ENCODE measurements at regions not wholly inside any gene's neighbourhood (a gene's known extent, or its start where the extent isn't known, plus 50 kb on each side); places are given as distances from the start of the nearest gene placed in this dataset.

- no peak for DNase-seq (ENCODE audit: low read depth, low spot score)
These were observed 59.6 kb downstream of the OLIG3 start for GRCh38 chr6:137434640-137435039.

- DNase-seq (ENCODE audit: low read depth, low spot score) = no peak
These were observed 62.1 kb downstream of the OLIG3 start for GRCh38 chr6:137432054-137432611.

GRCh38 chr6:137430954-137431353 lies 63.2 kb downstream of the OLIG3 start:
- no peak for DNase-seq (ENCODE audit: low read depth, low spot score)

GRCh38 chr6:137427656-137428290 lies 66.4 kb downstream of the OLIG3 start:
- DNase-seq (ENCODE audit: low read depth, low spot score) = no peak

- no peak for DNase-seq (ENCODE audit: low read depth, low spot score)
These were observed 68.0 kb downstream of the OLIG3 start for GRCh38 chr6:137426007-137426689.

GRCh38 chr6:137424251-137424650 lies 69.9 kb downstream of the OLIG3 start:
- DNase-seq (ENCODE audit: low read depth, low spot score) = no peak

GRCh38 chr6:137423451-137424168 lies 70.6 kb downstream of the OLIG3 start:
- DNase-seq (ENCODE audit: low read depth, low spot score) = no peak

- DNase-seq (ENCODE audit: low read depth, low spot score) = no peak
These were observed 76.8 kb downstream of the OLIG3 start for GRCh38 chr6:137417396-137417795.

GRCh38 chr6:137416376-137417109 lies 77.7 kb downstream of the OLIG3 start:
- DNase-seq (ENCODE audit: low read depth, low spot score) = no peak

GRCh38 chr6:137415834-137416190 lies 78.4 kb downstream of the OLIG3 start:
- DNase-seq (ENCODE audit: low read depth, low spot score) = no peak

GRCh38 chr6:137415127-137415833 lies 78.9 kb downstream of the OLIG3 start:
- DNase-seq (ENCODE audit: low read depth, low spot score) = peak; percentile 47

- no peak for DNase-seq (ENCODE audit: low read depth, low spot score)
These were observed 79.6 kb downstream of the OLIG3 start for GRCh38 chr6:137414599-137414998.

GRCh38 chr6:137413482-137413881 lies 80.7 kb downstream of the OLIG3 start:
- DNase-seq (ENCODE audit: low read depth, low spot score) = no peak

GRCh38 chr6:137412562-137412961 lies 81.6 kb downstream of the OLIG3 start:
- DNase-seq (ENCODE audit: low read depth, low spot score) = no peak

- DNase-seq (ENCODE audit: low read depth, low spot score) = no peak
These were observed 84.9 kb downstream of the OLIG3 start for GRCh38 chr6:137409266-137409777.

GRCh38 chr6:137407816-137408215 lies 86.4 kb downstream of the OLIG3 start:
- no peak for DNase-seq (ENCODE audit: low read depth, low spot score)

- no peak for DNase-seq (ENCODE audit: low read depth, low spot score)
These were observed 88.4 kb downstream of the OLIG3 start for GRCh38 chr6:137405806-137406205.

GRCh38 chr6:137403855-137404254 lies 90.3 kb downstream of the OLIG3 start:
- no peak for DNase-seq (ENCODE audit: low read depth, low spot score)

- no peak for DNase-seq (ENCODE audit: low read depth, low spot score)
These were observed 90.8 kb downstream of the OLIG3 start for GRCh38 chr6:137403443-137403842.

GRCh38 chr6:137402143-137402680 lies 92.0 kb downstream of the OLIG3 start:
- DNase-seq (ENCODE audit: low read depth, low spot score) = no peak

GRCh38 chr6:137401088-137401487 lies 93.1 kb downstream of the OLIG3 start:
- DNase-seq (ENCODE audit: low read depth, low spot score) = no peak
